Inflammatory macrophage (primary cell): ENCODE measurements at regions not wholly inside any gene's neighbourhood (a gene's known extent, or its start where the extent isn't known, plus 50 kb on each side); places are given as distances from the start of the nearest gene placed in this dataset.
"Not testable (repeated sequence)": the region's sequence is repeated elsewhere in the genome, so short reads cannot be mapped to it uniquely, and the experiment has no call there.

ENCODE experiments used
- DNase-seq, 2 donors: peaks; one replicate each; pipeline ENCODE4 v3.0.0-alpha.2; 2020 to 2022

- DNase-seq, result no peak
These were observed 84.4 kb upstream of the MFGE8 start for GRCh38 chr15:88997531-88997930.

GRCh38 chr15:88998980-88999713, 86.0 kb upstream of the MFGE8 start:
- no peak for DNase-seq

GRCh38 chr15:89001708-89002275, 86.5 kb upstream of the ABHD2 start:
- DNase-seq, result not testable (repeated sequence)

GRCh38 chr15:89002281-89002761, 85.9 kb upstream of the ABHD2 start:
- DNase-seq, result peak; percentile 81 to 94

DNA sequence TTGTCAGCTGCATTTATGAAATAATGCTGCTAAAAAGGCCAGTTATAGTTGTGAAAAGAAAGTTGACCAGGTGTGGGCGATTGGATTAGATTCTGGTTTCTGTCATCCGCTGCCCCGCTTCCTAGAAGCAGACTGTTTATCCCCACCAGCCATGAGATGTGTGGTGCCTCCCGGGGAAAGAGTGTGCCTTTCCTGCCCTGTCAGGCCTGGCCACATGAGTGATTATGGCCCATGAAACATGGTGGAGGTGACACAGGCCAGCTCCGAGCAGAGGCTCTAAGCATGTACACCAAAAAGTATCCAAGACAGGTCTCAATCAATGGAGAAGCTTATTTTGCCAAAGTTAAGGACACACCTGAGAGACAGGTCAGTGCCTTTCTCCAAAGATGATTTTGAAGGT, 85.4 kb upstream of the ABHD2 start:
- DNase-seq, result peak in 1 of 2 donors; percentile 5

DNA sequence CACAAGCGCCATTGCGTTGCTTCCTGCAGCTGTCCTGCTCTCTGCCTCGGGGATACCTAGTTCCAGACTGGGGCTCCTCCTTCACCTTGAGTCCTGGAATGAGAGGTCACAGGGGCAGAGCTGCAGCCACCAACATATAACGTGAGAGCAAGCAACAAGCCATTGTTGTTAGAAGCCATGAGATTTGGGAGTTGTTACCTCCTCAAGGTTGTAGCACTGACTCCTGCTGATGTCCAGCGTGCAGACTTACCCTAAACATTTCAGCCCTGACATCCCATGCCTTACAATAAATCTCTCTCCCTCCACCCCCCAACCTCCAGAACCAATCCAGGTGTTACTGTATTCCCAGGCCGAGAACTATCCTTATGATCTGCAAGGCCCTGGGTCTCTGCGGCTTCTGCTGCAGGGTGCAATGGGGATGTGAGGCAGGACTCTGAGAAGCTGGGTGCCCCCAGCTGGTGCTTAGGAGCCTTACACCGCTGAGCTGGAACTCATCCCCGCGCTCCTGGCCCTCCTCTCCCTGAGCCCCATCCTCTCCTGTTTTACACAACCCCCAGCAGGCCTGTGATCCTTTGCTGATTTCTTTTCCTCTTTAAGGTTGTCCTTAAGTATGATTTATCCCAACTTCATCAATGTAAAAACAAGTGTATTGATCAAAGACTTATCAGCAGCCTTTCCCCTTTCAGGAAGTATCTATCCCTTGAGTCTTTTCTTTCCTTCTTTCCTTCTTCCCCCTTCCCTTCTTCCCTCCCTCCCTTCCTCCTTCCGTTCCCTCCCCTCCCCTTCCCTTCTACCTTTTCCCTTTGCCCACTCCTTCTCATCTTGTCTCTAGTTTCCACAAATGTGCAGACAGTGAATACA, 84.2 kb upstream of the ABHD2 start:
- DNase-seq, result peak in 1 of 2 donors; percentile 23

- no peak for DNase-seq
These were observed 83.6 kb upstream of the ABHD2 start for GRCh38 chr15:89004726-89005030.

GRCh38 chr15:89007527-89007926, 80.7 kb upstream of the ABHD2 start:
- DNase-seq, result not testable (repeated sequence)

DNA sequence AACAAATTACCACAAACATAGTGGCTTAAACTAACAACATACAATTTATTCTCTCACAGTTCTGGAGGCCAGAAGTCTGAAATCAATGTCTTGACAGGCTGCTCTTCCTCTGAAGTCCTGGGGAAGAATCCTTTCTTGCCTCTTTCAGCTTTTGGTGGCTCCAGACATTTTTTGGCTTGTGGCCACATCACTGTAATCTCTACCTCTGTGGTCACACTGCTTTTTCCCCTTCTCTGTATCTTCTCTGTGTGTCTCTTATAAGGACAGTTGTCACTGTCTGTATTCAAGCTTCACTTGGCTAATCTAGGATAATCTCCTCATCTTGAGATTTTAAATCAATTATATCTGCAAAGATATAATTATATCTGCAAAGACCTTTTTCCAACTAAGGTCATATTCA, 80.3 kb upstream of the ABHD2 start:
- no peak for DNase-seq

DNA sequence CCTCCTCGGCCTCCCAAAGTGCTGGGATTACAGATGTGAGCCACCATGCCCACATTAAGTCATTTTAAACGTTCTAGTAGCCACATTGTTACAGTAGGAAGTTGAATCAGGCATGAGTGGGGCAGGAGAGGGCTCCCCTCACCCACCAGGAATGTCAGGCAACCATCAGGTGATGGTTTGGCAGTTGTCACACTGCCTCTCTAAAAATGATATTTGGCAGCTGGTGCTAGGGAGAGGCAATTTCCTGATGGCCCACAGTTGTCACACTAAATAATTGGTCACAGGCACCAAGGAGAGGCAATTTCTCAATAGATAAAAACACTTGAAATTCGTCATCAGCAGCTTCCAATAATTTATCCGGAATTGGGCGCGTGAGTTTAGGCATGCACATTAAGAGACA, 79.2 kb upstream of the ABHD2 start:
- no peak for DNase-seq

DNA sequence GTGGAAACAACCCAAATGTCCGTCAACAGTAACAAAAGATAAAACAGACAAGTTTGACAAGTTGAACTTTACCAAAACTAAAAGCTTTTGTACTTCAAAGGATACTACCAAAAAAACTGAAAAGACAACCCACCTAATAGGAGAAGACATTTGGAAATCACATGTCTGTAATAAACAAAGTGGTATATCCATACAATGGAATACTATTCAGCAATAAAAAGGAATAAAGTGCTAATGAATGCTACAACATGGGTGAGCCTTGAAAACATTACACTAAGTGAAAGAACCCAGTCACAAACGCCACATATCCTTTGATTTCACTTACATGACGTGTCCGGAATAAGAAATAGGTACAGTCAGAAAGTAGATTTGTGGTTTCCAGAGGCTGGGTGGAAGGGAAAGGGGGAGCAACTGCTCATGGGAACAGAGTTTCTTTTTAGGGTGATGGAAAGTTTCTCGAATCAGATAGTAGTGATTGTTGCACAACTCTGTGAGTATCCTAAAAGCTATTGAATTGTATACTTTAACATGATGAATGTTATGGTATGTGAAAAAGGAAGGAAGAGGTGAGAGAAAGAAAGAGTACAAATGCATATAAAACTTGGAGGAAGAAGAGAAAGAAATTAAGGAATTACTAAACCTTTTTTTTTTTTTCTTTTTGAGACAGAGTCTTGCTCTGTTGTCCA, 72.7 kb upstream of the ABHD2 start:
- no peak for DNase-seq

DNA sequence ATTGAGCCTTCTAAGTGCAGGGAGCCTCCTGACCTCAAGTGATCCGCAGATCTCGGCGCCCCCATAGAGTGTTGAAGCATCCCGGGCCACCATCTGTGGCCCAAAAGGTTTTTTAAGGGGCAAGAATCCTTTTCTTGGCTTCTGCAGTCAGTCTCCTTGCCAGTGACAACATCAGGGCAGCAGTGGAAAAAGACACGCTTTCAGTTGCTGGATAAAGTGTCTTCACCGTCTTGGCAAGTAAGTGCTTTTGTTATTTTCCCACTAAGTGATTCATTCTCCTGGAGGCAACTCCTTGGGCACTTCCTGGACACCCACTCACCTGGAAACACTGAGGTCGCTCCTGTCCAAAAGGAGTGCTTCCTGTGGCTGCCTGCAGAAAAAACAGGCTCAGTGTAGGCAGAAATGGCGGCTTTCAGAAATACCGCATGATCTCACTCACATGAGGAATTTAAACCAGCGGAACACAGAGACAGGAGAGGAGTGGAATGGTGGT, 71.7 kb upstream of the ABHD2 start:
- no peak for DNase-seq

- peak; percentile 57 to 59 for DNase-seq
These were observed 70.7 kb upstream of the ABHD2 start for GRCh38 chr15:89017370-89018066.

DNA sequence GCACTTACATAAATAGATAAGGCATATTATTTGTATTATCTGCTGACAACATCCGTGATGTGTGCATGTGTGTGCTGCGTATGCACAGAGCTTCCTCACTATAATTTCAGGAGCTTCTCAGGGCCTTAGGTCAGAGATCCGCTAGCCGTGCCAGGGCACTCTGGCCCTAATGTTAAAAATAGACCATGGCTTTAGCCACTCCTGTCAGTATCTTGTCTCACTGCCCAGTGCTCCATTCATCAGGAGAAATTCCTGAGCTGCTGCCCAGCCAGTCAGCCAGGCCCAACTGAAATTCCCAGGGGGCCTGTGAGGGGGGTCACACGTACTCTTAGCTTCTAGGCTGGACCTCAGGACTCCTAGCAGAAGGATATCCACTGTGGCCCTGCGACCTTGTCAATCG, 70.0 kb upstream of the ABHD2 start:
- no peak for DNase-seq

DNA sequence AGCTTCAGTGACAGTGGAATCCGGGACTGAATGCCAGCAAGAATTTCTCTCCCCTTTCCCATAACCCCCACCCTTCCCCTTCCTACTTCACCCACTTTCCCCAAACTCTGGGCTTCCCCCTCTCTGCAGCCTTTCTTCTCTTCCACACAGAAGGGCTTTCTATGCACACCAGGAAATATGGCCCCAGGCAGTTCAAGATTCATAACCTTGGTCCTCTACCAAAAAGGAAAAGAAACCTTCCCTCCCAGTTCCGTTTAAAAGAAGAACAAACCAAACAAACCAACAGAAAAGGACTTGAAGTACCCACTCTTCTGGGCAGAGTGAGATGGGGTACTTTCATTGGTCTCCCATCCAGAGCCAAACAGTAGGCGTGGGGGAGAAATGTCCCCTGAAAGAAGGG, 68.8 kb upstream of the ABHD2 start:
- no peak for DNase-seq

- peak; percentile 27 to 51 for DNase-seq
These were observed 67.0 kb upstream of the ABHD2 start for GRCh38 chr15:89021224-89021623.

DNA sequence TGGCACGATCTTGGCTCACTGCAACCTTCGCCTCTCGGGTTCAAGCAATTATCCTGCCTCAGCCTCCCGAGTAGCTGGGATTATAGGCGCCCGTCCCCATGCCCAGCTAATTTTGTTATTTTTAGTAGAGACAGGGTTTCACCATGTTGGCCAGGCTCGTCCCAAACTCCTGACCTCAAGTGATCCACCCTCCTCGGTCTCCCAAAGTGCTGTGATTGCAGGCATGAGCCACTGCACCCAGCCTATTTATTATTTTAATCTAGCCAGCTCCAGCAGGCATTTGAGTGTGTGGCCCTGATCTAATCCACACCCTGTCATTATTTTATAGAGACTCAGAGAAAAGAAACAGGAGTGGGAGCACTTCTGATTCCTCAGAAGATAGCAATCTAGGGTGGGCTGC, 66.4 kb upstream of the ABHD2 start:
- DNase-seq, result not testable (repeated sequence)

DNA sequence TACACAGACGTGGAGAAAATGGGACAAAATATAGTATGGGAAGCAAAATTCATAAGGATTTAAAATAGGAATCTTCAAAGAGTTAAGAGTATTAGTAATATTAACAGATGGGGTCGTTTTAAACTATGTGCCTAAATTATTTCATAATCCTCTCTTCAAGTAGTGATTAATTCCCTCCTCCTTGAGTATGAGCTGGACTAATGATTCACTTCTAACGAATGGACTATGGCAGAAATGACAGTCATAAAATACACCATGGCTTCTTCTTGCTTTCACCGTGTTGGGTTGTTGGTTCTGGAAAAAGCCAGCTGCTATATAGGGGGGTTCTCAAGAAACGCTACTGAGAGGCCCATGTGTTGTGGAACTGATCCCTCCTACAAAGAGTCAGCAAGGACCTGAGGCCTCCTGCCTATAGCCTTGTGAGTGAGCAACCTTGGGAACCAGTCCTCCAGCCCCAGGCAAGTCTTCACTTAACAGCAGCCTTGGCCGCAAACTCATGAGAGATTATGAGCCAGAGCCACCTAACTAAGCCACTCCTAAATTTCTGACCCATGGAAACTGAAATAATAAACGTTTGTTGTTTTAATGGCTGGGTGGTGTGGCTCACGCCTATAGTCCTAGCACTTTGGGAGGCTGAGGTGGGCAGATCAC, 64.8 kb upstream of the ABHD2 start:
- no peak for DNase-seq

DNA sequence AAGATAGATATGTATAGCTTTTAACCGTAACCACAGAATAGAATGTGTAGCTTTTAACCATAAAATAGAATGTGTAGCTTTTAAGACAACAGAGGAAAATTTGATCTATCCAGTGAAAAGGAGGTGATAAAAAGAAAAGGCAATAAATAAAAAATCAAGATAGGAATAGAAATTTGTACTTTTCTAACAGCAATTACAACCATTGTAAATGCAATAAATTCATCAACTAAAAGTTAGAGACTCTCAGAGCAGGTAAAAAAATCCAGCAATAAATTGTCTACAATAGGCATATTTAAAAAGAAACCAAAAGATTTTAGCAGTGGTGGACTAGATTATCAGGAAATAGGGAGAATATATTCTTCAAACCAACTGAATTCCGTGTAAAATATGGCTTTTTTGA, 63.8 kb upstream of the ABHD2 start:
- DNase-seq, result no peak

GRCh38 chr15:89026167-89026566, 62.1 kb upstream of the ABHD2 start:
- peak; percentile 30 to 36 for DNase-seq

- DNase-seq, result no peak
These were observed 60.2 kb upstream of the ABHD2 start for GRCh38 chr15:89028036-89028435.

- no peak for DNase-seq
These were observed 57.9 kb upstream of the ABHD2 start for GRCh38 chr15:89030311-89030710.
